A549 (cell line): ENCODE measurements at regions not wholly inside any gene's neighbourhood (a gene's known extent, or its start where the extent isn't known, plus 50 kb on each side); places are given as distances from the start of the nearest gene placed in this dataset.

Experiments
- ATAC-seq, 2 experiments: fragments of 200-7000 bp in 1 of 2; fragments of >200 bp in 1 of 2; cut with Nextera tagmentation in 1 of 2; cut with Tn5 transposase in 1 of 2; 3 replicates each; pipeline versions ENCODE4 v1.8.0 to v1.9.1; 2018 to 2020; ENCODE audit warnings: mild to moderate bottlenecking in 1 of 2, moderate library complexity in 1 of 2
- CTCF ChIA-PET: fragments of 300-600 bp; sonication (Branson Sonifier 250); formaldehyde crosslinking; extraction: SDS; loops from one replicate; lab custom pipeline; 2021; ENCODE audit warnings: antibody characterized with exemption, inconsistent platforms; lab: Yijun Ruan, JAX
- POLR2A ChIA-PET: fragments of 350-600 bp; formaldehyde crosslinking; extraction: SDS; loops from one replicate; lab custom pipeline; 2021; ENCODE audit warnings: antibody characterized with exemption, inconsistent platforms; lab: Yijun Ruan, JAX
- DNase-seq, 2 experiments: peaks; one replicate each; pipeline versions ENCODE4 v3.0.0 to v3.0.0-alpha.2; 2011 to 2016; ENCODE audit warnings: low read depth in 1 of 2, low spot score in 1 of 2
- FAIRE-seq: peaks from 2 replicates; lab custom pipeline; 2011; peaks lifted over from hg19 to GRCh38; lab: Jason Lieb, UNC
- H3K27ac ChIP-seq, 2 experiments: fragments of >200 bp; sonication (Bioruptor Twin); formaldehyde crosslinking; 3 replicates each; pipeline ENCODE4 v1.5.1; 2016 to 2017
- H3K4me1 ChIP-seq: fragments of >200 bp; sonication (Bioruptor Twin); formaldehyde crosslinking; 3 replicates; pipeline ENCODE4 v1.6.1; 2016
- H3K4me2 ChIP-seq: fragments of >200 bp; sonication (Bioruptor Twin); formaldehyde crosslinking; 3 replicates; pipeline ENCODE4 v1.6.1; 2016
- H3K4me3 ChIP-seq: fragments of >200 bp; sonication (Bioruptor Twin); formaldehyde crosslinking; 3 replicates; pipeline ENCODE4 v1.5.1; 2016
- H3K9me3 ChIP-seq: fragments of >200 bp; sonication (Bioruptor Twin); formaldehyde crosslinking; 3 replicates; pipeline ENCODE4 v1.6.1; 2016
- CBX8 ChIP-seq: fragments of 200-600 bp; sonication (generic); IDR thresholded peaks from 2 replicates; pipeline ENCODE4 v1.6.1; 2016
- CHD4 ChIP-seq: fragments of 200-600 bp; sonication (generic); IDR thresholded peaks from 2 replicates; pipeline ENCODE4 v1.6.1; 2016; ENCODE audit warnings: antibody characterized with exemption, mild to moderate bottlenecking, borderline replicate concordance
- CTCF ChIP-seq: fragments of >200 bp; sonication (Bioruptor Twin); formaldehyde crosslinking; IDR thresholded peaks from 3 replicates; pipeline ENCODE4 v1.5.1; 2016
- EHF ChIP-seq: fragments of 250-450 bp; sonication (Bioruptor Pico); IDR thresholded peaks from 2 replicates; pipeline ENCODE4 v1.5.0; 2020; ENCODE audit warnings: mild to moderate bottlenecking
- EHMT2 ChIP-seq: fragments of 200-600 bp; sonication (generic); IDR thresholded peaks from 2 replicates; pipeline ENCODE4 v1.6.1; 2016; ENCODE audit warnings: antibody characterized with exemption, low read depth, mild to moderate bottlenecking, moderate library complexity
- FOSB ChIP-seq: fragments of 250-450 bp; sonication (Bioruptor Pico); IDR thresholded peaks from 2 replicates; pipeline ENCODE4 v1.5.0; 2020; ENCODE audit warnings: mild to moderate bottlenecking, moderate library complexity
- FOSL2 ChIP-seq, 2 experiments: fragments of 450-650 bp in 1 of 2; fragments of >200 bp in 1 of 2; sonication (Bioruptor Twin) in 1 of 2; formaldehyde crosslinking; IDR thresholded peaks; 2 replicates each; pipeline versions ENCODE4 v1.5.0 to v1.6.1; 2016 to 2020; ENCODE audit warnings: mild to moderate bottlenecking in 1 of 2, moderate library complexity in 1 of 2
- HDAC2 ChIP-seq: fragments of 200-600 bp; sonication (generic); IDR thresholded peaks from 2 replicates; pipeline ENCODE4 v1.6.1; 2016
- HMGXB4 ChIP-seq: fragments of 250-450 bp; sonication (Bioruptor Pico); IDR thresholded peaks from 2 replicates; pipeline ENCODE4 v1.5.0; 2021; ENCODE audit warnings: mild to moderate bottlenecking, moderate library complexity, borderline replicate concordance
- KDM5A ChIP-seq: fragments of 200-600 bp; sonication (generic); IDR thresholded peaks from 2 replicates; pipeline ENCODE4 v1.6.1; 2016; ENCODE audit warnings: antibody characterized with exemption, mild to moderate bottlenecking
- MAZ ChIP-seq: fragments of 150-350 bp; IDR thresholded peaks from 2 replicates; pipeline ENCODE4 v1.6.1; 2014; ENCODE audit warnings: antibody characterized with exemption, low read depth, low read length, borderline replicate concordance
- MYC ChIP-seq: IDR thresholded peaks from 2 replicates; pipeline ENCODE4 v1.6.1; 2012; ENCODE audit warnings: mild to moderate bottlenecking, inconsistent platforms, low read length, improper control_type of control experiment, borderline replicate concordance
- PHF8 ChIP-seq: fragments of 200-600 bp; sonication (generic); IDR thresholded peaks from 2 replicates; pipeline ENCODE4 v1.6.1; 2016; ENCODE audit warnings: low read depth, mild to moderate bottlenecking, antibody characterized with exemption, moderate library complexity, borderline replicate concordance
- RAD21 ChIP-seq, 2 experiments: fragments of >200 bp in 1 of 2; sonication (Bioruptor Twin) in 1 of 2; formaldehyde crosslinking in 1 of 2; IDR thresholded peaks in 1 of 2; conservative IDR thresholded peaks in 1 of 2; 2 replicates in 1 of 2; 3 replicates in 1 of 2; pipeline ENCODE4 v1.6.1; 2012 to 2018; ENCODE audit warnings: inconsistent platforms in 1 of 2
- RCOR1 ChIP-seq: fragments of 150-350 bp; IDR thresholded peaks from 2 replicates; pipeline ENCODE4 v1.6.1; 2014; ENCODE audit warnings: antibody characterized with exemption, low read length, low read depth
- RNF2 ChIP-seq: fragments of 200-600 bp; sonication (generic); IDR thresholded peaks from 2 replicates; pipeline ENCODE4 v1.6.1; 2016; ENCODE audit warnings: low read depth, mild to moderate bottlenecking, antibody characterized with exemption, moderate library complexity, borderline replicate concordance
- SMC3 ChIP-seq: fragments of >200 bp; sonication (Bioruptor Twin); formaldehyde crosslinking; IDR thresholded peaks from 3 replicates; pipeline ENCODE4 v1.6.1; 2018; ENCODE audit warnings: inconsistent platforms
- SREBF2 ChIP-seq: fragments of 450-650 bp; IDR thresholded peaks from 2 replicates; pipeline ENCODE4 v1.6.1; 2014; ENCODE audit warnings: mild to moderate bottlenecking, moderate library complexity
- TFCP2L1 ChIP-seq: fragments of 250-450 bp; sonication (Bioruptor Pico); IDR thresholded peaks from 2 replicates; pipeline ENCODE4 v1.5.0; 2021; ENCODE audit warnings: mild to moderate bottlenecking
- ZFP36 ChIP-seq: fragments of 450-650 bp; IDR thresholded peaks from 2 replicates; pipeline ENCODE4 v1.6.1; 2014; ENCODE audit warnings: borderline replicate concordance; ENCODE audit not compliant: partially characterized antibody
- ZNF302 ChIP-seq: fragments of 250-450 bp; sonication (Bioruptor Pico); IDR thresholded peaks from 2 replicates; pipeline ENCODE4 v1.9.0; 2021; ENCODE audit warnings: inconsistent platforms, mild to moderate bottlenecking, moderate library complexity
- WGBS: methylation state at CpG from one replicate; pipeline ENCODE4 v1.1.6; 2017; ENCODE audit errors: missing lambda C conversion rate; 5-methylcytosine and 5-hydroxymethylcytosine counted together
- TF ChIP-seq, protein P1 (sequence below): fragments of >200 bp; sonication (Bioruptor Twin); formaldehyde crosslinking; IDR thresholded peaks from 3 replicates; pipeline ENCODE4 v1.6.1; 2016

GRCh38 chr15:95025924-95026728, 794.8 kb downstream of the MCTP2 start:
- POLR2A ChIA-PET = no interaction called here
- DNase-seq = peak; percentile 6 to 32
- H3K27ac ChIP-seq = no peak overlapping the region
- 14% methylated on average over 5 of the region's 5 CpGs for WGBS
- H3K9me3 ChIP-seq = peaks cover 5% of the 10 kb centered on the region; the same call in 1 of the 3 replicates
- CTCF ChIA-PET = interaction anchor here (0.6 to 1.1 kb wide), 2 partner anchors 969 to 1317 kb away, joined by 3 read pairs; no protein-coding TSS in a partner anchor
- H3K4me1 ChIP-seq = no peaks in the 10 kb centered on the region
- TF ChIP-seq EHF (no peak), SREBF2 (no peak), SMC3 (peak; percentile 29; the same call in 1 of the 3 replicates), RAD21 (conservative IDR thresholded peaks at IDR 0.05 in 1 of 2, IDR thresholded peaks at IDR 0.05 in 1 of 2) (peak; percentile 60 to 74), CTCF (peak; percentile 40), ZFP36 (no peak), FOSL2 (IDR thresholded peaks at IDR 0.05) (no peak), FOSL2 (CRISPR knock-in tag; IDR thresholded peaks at IDR 0.05) (no peak)
- FAIRE-seq = no peak
- peak; percentile 64 to 84; a peak in 4 of 6 replicates for ATAC-seq
- H3K4me2 ChIP-seq = no peak overlapping the region
- H3K4me3 ChIP-seq = no peak overlapping the region

DNA sequence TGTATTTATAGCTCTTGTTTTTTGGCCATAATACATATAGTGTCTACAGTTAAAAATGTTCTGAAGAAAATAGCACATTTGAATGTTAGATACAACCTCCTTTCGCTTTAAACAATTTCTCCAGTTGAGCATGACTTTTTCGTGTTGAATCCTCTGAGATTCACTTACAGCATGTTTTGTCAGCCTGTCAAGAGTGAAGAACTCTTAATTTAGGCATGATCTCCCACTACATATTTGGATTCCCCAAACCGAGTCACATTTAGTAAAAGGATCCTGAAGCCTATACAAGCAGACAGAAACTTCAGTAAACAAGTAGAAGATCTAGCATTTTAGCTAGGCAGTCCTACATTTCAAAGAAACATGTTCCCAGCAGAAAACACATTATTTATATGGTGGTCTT, 796.6 kb downstream of the MCTP2 start:
- no peaks in the 10 kb centered on the region for H3K9me3 ChIP-seq
- no peak overlapping the region for H3K27ac ChIP-seq
- H3K4me1 ChIP-seq = no peaks in the 10 kb centered on the region
- no peak for TF ChIP-seq MAZ
- TF ChIP-seq KDM5A = no peak
- TF ChIP-seq ZFP36 = no peak
- TF ChIP-seq MYC = no peak
- no peak for TF ChIP-seq FOSB (CRISPR knock-in tag)
- no peak for TF ChIP-seq RNF2
- no peak for TF ChIP-seq HDAC2
- TF ChIP-seq CBX8 = no peak
- TF ChIP-seq EHMT2 = no peak
- TF ChIP-seq HMGXB4 = no peak
- no peak for TF ChIP-seq PHF8
- no peak for TF ChIP-seq ZNF302 (CRISPR knock-in tag)
- TF ChIP-seq, protein P1, sequence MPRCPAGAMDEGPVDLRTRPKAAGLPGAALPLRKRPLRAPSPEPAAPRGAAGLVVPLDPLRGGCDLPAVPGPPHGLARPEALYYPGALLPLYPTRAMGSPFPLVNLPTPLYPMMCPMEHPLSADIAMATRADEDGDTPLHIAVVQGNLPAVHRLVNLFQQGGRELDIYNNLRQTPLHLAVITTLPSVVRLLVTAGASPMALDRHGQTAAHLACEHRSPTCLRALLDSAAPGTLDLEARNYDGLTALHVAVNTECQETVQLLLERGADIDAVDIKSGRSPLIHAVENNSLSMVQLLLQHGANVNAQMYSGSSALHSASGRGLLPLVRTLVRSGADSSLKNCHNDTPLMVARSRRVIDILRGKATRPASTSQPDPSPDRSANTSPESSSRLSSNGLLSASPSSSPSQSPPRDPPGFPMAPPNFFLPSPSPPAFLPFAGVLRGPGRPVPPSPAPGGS = no peak
- no peak for TF ChIP-seq RCOR1
- no peak for TF ChIP-seq TFCP2L1 (CRISPR knock-in tag)
- TF ChIP-seq CHD4 = no peak
- no peak for FAIRE-seq
- no peak for ATAC-seq
- 22% methylated on average over 3 of the region's 3 CpGs for WGBS
- H3K4me2 ChIP-seq = no peak overlapping the region
- ChIA-PET CTCF (no interaction called here), POLR2A (no interaction called here)
- H3K4me3 ChIP-seq = no peak overlapping the region
- DNase-seq = no peak
